ENCODE measurements at regions not wholly inside any gene's neighbourhood (a gene's known extent, or its start where the extent isn't known, plus 50 kb on each side); places are given as distances from the start of the nearest gene placed in this dataset.

- H3K9me2 ChIP-seq (ENCODE audit: insufficient read depth, low read length), result no peaks in the 10 kb centered on the region
- no peak overlapping the region for H2AFZ ChIP-seq (ENCODE audit: low read depth, low read length)
- no peaks in the 10 kb centered on the region for H4K20me1 ChIP-seq (ENCODE audit: insufficient read depth)
- no peaks in the 10 kb centered on the region for H3F3A ChIP-seq (ENCODE audit: insufficient read depth, low read length, poor library complexity, severe bottlenecking)
- H3K9me3 ChIP-seq (ENCODE audit: low read length), result no peaks in the 10 kb centered on the region
- H3K36me3 ChIP-seq (ENCODE audit: insufficient read depth, low read length), result no peaks in the 10 kb centered on the region
- H3K4me3 ChIP-seq (ENCODE audit: low read length), result no peak overlapping the region
- no peaks in the 10 kb centered on the region for H3K27me3 ChIP-seq (ENCODE audit: insufficient read depth, low read depth, low read length)
- no peak for TF ChIP-seq TAF1 (IDR thresholded peaks at IDR 0.05; ENCODE audit: low read depth)
- no peak for TF ChIP-seq CTCF (IDR thresholded peaks at IDR 0.05; ENCODE audit: poor library complexity, severe bottlenecking)
- TF ChIP-seq MXI1 (conservative IDR thresholded peaks at IDR 0.05; ENCODE audit: poor library complexity, severe bottlenecking), result no peak
- TF ChIP-seq SMC3 (conservative IDR thresholded peaks at IDR 0.05; ENCODE audit: poor library complexity), result no peak
- no peak for TF ChIP-seq POLR2AphosphoS5 (IDR thresholded peaks at IDR 0.05)
- TF ChIP-seq RAD21 (conservative IDR thresholded peaks at IDR 0.05), result no peak
- TF ChIP-seq EZH2 (IDR thresholded peaks at IDR 0.05; ENCODE audit: borderline replicate concordance, insufficient read depth, low read length, poor library complexity, severe bottlenecking), result no peak
- TF ChIP-seq EP300 (conservative IDR thresholded peaks at IDR 0.05; ENCODE audit: poor library complexity, severe bottlenecking), result no peak
- no peak for TF ChIP-seq REST (IDR thresholded peaks at IDR 0.05; ENCODE audit: borderline replicate concordance)
- H3K9ac ChIP-seq (ENCODE audit: low read length), result no peak overlapping the region
- H3K4me2 ChIP-seq (ENCODE audit: low read length), result no peak overlapping the region
- H3K79me2 ChIP-seq (replicated peaks; ENCODE audit: insufficient read depth, low read length), result no peaks in the 10 kb centered on the region
- H3K27ac ChIP-seq (ENCODE audit: low read length), result no peak overlapping the region
These were observed 238.5 kb downstream of the GALR1 start for GRCh38 chr18:77487951-77488740.

GRCh38 chr18:77495079-77495478 is 245.4 kb downstream of the GALR1 start:
- no peaks in the 10 kb centered on the region for H4K20me1 ChIP-seq (ENCODE audit: insufficient read depth)
- H3K4me2 ChIP-seq (ENCODE audit: low read length), result no peak overlapping the region
- no peaks in the 10 kb centered on the region for H3K9me2 ChIP-seq (ENCODE audit: insufficient read depth, low read length)
- no peaks in the 10 kb centered on the region for H3K79me2 ChIP-seq (replicated peaks; ENCODE audit: insufficient read depth, low read length)
- TF ChIP-seq TAF1 (IDR thresholded peaks at IDR 0.05; ENCODE audit: low read depth) (no peak), RAD21 (conservative IDR thresholded peaks at IDR 0.05) (no peak), CTCF (IDR thresholded peaks at IDR 0.05; ENCODE audit: poor library complexity, severe bottlenecking) (no peak), SMC3 (conservative IDR thresholded peaks at IDR 0.05; ENCODE audit: poor library complexity) (no peak), EZH2 (IDR thresholded peaks at IDR 0.05; ENCODE audit: borderline replicate concordance, insufficient read depth, low read length, poor library complexity, severe bottlenecking) (no peak), REST (IDR thresholded peaks at IDR 0.05; ENCODE audit: borderline replicate concordance) (no peak), MXI1 (conservative IDR thresholded peaks at IDR 0.05; ENCODE audit: poor library complexity, severe bottlenecking) (no peak), EP300 (conservative IDR thresholded peaks at IDR 0.05; ENCODE audit: poor library complexity, severe bottlenecking) (no peak), POLR2AphosphoS5 (IDR thresholded peaks at IDR 0.05) (no peak)
- no peaks in the 10 kb centered on the region for H3K27me3 ChIP-seq (ENCODE audit: insufficient read depth, low read depth, low read length)
- H3F3A ChIP-seq (ENCODE audit: insufficient read depth, low read length, poor library complexity, severe bottlenecking), result no peaks in the 10 kb centered on the region
- no peak overlapping the region for H3K9ac ChIP-seq (ENCODE audit: low read length)
- H2AFZ ChIP-seq (ENCODE audit: low read depth, low read length), result no peak overlapping the region
- H3K27ac ChIP-seq (ENCODE audit: low read length), result no peak overlapping the region
- H3K9me3 ChIP-seq (ENCODE audit: low read length), result no peaks in the 10 kb centered on the region
- no peak overlapping the region for H3K4me3 ChIP-seq (ENCODE audit: low read length)
- no peaks in the 10 kb centered on the region for H3K36me3 ChIP-seq (ENCODE audit: insufficient read depth, low read length)
